B cell (primary cell): ENCODE measurements at regions not wholly inside any gene's neighbourhood (a gene's known extent, or its start where the extent isn't known, plus 50 kb on each side); places are given as distances from the start of the nearest gene placed in this dataset.

Source experiments
- CTCF ChIP-seq: fragments of 200-600 bp; IDR thresholded peaks from one replicate; pipeline ENCODE4 v1.8.0; 2022; ENCODE audit warnings: antibody characterized with exemption, mild to moderate bottlenecking
- EZH2 ChIP-seq: IDR thresholded peaks from 2 replicates; pipeline ENCODE4 v1.6.1; 2012; ENCODE audit warnings: borderline replicate concordance, low read depth, mild to moderate bottlenecking, moderate library complexity, low read length; ENCODE audit not compliant: insufficient read depth, poor library complexity, severe bottlenecking

DNA sequence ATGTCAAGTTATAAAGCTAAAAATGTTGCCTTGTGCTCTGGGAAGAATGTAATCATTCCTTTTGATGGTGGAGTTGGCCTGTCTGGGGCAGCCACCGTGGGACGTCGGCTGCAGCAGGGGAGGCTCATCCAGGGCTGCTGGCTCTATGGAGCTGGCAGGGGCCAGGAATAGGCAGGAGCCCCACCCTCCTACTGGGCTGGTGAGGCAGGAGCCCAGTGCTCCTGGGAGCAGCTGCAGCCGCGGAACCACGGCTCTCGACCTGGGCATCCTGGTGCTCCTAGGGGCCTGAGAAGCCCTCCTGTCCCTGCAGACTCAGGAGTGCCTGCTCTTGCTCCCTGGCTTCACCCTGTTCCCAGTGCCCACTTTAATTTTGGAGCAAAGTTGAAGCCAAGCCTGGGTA, 127.1 kb downstream of the DIPK2A start:
- no peak for TF ChIP-seq CTCF
- no peak for TF ChIP-seq EZH2
